Sigmoid colon (tissue), 4 donors: ENCODE measurements at regions not wholly inside any gene's neighbourhood (a gene's known extent, or its start where the extent isn't known, plus 50 kb on each side); places are given as distances from the start of the nearest gene placed in this dataset.

Source experiments
- EP300 ChIP-seq, 4 donors: sonication (generic); formaldehyde crosslinking; IDR thresholded peaks; one replicate each; pipeline ENCODE4 v1.6.1; 2017; ENCODE audit warnings: antibody characterized with exemption in 4 of 4
- POLR2A ChIP-seq, 2 donors: fragments of 450-650 bp; IDR thresholded peaks; one replicate each; pipeline ENCODE4 v1.6.1; 2016; ENCODE audit warnings: antibody characterized with exemption in 2 of 2, mild to moderate bottlenecking in 2 of 2, moderate library complexity in 2 of 2
- POLR2AphosphoS5 ChIP-seq, 4 donors: sonication (generic); formaldehyde crosslinking; IDR thresholded peaks; one replicate each; pipeline ENCODE4 v1.6.1; 2017; ENCODE audit warnings: antibody characterized with exemption in 4 of 4
- TF ChIP-seq, protein P1 (sequence below), 4 experiments: fragments of 450-650 bp in 3 of 4; fragments of 200-600 bp in 1 of 4; IDR thresholded peaks; one replicate each; pipeline ENCODE4 v1.5.1; 2016 to 2019; ENCODE audit warnings: antibody characterized with exemption in 4 of 4, mild to moderate bottlenecking in 3 of 4, moderate library complexity in 2 of 4

- TF ChIP-seq, protein P1, sequence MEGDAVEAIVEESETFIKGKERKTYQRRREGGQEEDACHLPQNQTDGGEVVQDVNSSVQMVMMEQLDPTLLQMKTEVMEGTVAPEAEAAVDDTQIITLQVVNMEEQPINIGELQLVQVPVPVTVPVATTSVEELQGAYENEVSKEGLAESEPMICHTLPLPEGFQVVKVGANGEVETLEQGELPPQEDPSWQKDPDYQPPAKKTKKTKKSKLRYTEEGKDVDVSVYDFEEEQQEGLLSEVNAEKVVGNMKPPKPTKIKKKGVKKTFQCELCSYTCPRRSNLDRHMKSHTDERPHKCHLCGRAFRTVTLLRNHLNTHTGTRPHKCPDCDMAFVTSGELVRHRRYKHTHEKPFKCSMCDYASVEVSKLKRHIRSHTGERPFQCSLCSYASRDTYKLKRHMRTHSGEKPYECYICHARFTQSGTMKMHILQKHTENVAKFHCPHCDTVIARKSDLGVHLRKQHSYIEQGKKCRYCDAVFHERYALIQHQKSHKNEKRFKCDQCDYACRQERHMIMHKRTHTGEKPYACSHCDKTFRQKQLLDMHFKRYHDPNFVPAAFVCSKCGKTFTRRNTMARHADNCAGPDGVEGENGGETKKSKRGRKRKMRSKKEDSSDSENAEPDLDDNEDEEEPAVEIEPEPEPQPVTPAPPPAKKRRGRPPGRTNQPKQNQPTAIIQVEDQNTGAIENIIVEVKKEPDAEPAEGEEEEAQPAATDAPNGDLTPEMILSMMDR (IDR thresholded peaks at IDR 0.05): no peak
- peak; percentile 31 to 86 (median 38) for TF ChIP-seq EP300 (IDR thresholded peaks at IDR 0.05)
- no peak for TF ChIP-seq POLR2A (IDR thresholded peaks at IDR 0.05)
- peak; percentile 54 to 76 (median 69) for TF ChIP-seq POLR2AphosphoS5 (IDR thresholded peaks at IDR 0.05)
Observed at GRCh38 chr13:40236566-40237168, 429.8 kb downstream of the FOXO1 start.
